B cell (primary cell): ENCODE measurements at regions not wholly inside any gene's neighbourhood (a gene's known extent, or its start where the extent isn't known, plus 50 kb on each side); places are given as distances from the start of the nearest gene placed in this dataset.

Experiments used
- ATAC-seq: fragments of 200-7000 bp; cut with Tn5 transposase; one replicate; pipeline ENCODE4 v1.10.0; 2021; ENCODE audit warnings: low read depth, mild to moderate bottlenecking, moderate number of reproducible peaks, moderate library complexity
- CTCF ChIA-PET: fragments of 350-600 bp; sonication (Branson Sonifier 250); formaldehyde crosslinking; loops from one replicate; lab custom pipeline; 2021; ENCODE audit warnings: antibody characterized with exemption, inconsistent platforms; lab: Charles Lee
- POLR2A ChIA-PET: fragments of 350-600 bp; sonication (Branson Sonifier 250); formaldehyde crosslinking; loops from one replicate; lab custom pipeline; 2021; ENCODE audit warnings: antibody characterized with exemption; lab: Charles Lee
- DNase-seq: peaks from one replicate; pipeline ENCODE4 v3.0.0; 2013
- H2AFZ ChIP-seq: 2 replicates; pipeline ENCODE4 v1.6.1; 2012; ENCODE audit warnings: mild to moderate bottlenecking, low read depth, low read length; ENCODE audit not compliant: insufficient read depth, poor library complexity, severe bottlenecking
- H3K27ac ChIP-seq, 2 donors: 1 replicate in 1 of 2; 2 replicates in 1 of 2; pipeline ENCODE4 v1.5.1; 2012 to 2013; ENCODE audit warnings: low read length in 2 of 2, mild to moderate bottlenecking in 2 of 2, moderate library complexity in 1 of 2
- H3K27me3 ChIP-seq, 4 experiments: fragments of 200-600 bp in 1 of 4; sonication (generic) in 1 of 4; replicated peaks in 1 of 4; 1 replicate in 2 of 4; 2 replicates in 2 of 4; pipeline versions ENCODE4 v1.6.1 to v1.7.0; 2013 to 2016; ENCODE audit warnings: low read length in 3 of 4, mild to moderate bottlenecking in 2 of 4, mixed read lengths in 1 of 4, moderate library complexity in 1 of 4; ENCODE audit not compliant: insufficient read depth in 4 of 4, control insufficient read depth in 3 of 4; ENCODE audit errors: control extremely low read depth in 1 of 4
- H3K36me3 ChIP-seq, 2 experiments: replicated peaks in 1 of 2; 1 replicate in 1 of 2; 2 replicates in 1 of 2; pipeline versions ENCODE4 v1.6.1 to v1.7.1; 2013; ENCODE audit warnings: low read length in 1 of 2; ENCODE audit not compliant: insufficient read depth in 2 of 2, control insufficient read depth in 1 of 2; ENCODE audit errors: control extremely low read depth in 1 of 2, extremely low read depth in 1 of 2
- H3K4me1 ChIP-seq, 2 donors: fragments of 200-600 bp in 1 of 2; sonication (generic) in 1 of 2; 1 replicate in 1 of 2; 2 replicates in 1 of 2; pipeline versions ENCODE4 v1.5.1 to v1.6.1; 2013 to 2017; ENCODE audit warnings: low read length in 2 of 2; ENCODE audit not compliant: control insufficient read depth in 2 of 2, insufficient read depth in 2 of 2
- H3K4me2 ChIP-seq: replicated peaks from 2 replicates; pipeline ENCODE3; 2012; ENCODE audit warnings: mild to moderate bottlenecking, low read depth, low read length; ENCODE audit not compliant: poor library complexity, severe bottlenecking
- H3K4me3 ChIP-seq, 5 experiments: fragments of 200-600 bp in 1 of 5; sonication (generic) in 1 of 5; 1 replicate in 3 of 5; 2 replicates in 2 of 5; pipeline versions ENCODE4 v1.5.1 to v1.7.0; 2011 to 2016; ENCODE audit warnings: low read length in 4 of 5, mild to moderate bottlenecking in 4 of 5, low read depth in 2 of 5, control low read depth in 1 of 5, moderate library complexity in 1 of 5; ENCODE audit not compliant: insufficient read depth in 1 of 5; ENCODE audit errors: control extremely low read depth in 1 of 5, extremely low read depth in 1 of 5
- H3K79me2 ChIP-seq: fragments of 200-600 bp; sonication (generic); one replicate; pipeline ENCODE4 v1.6.0; 2016; ENCODE audit warnings: low read length; ENCODE audit not compliant: control insufficient read depth, insufficient read depth
- H3K9ac ChIP-seq: fragments of 200-600 bp; sonication (generic); 2 replicates; pipeline ENCODE4 v1.6.1; 2017; ENCODE audit warnings: mild to moderate bottlenecking, low read length, moderate library complexity
- H3K9me3 ChIP-seq, 3 donors: one replicate each; pipeline versions ENCODE4 v1.6.1 to v1.7.1; 2013; ENCODE audit warnings: low read length in 2 of 3; ENCODE audit not compliant: control insufficient read depth in 2 of 3, insufficient read depth in 1 of 3; ENCODE audit errors: control extremely low read depth in 1 of 3
- H4K20me1 ChIP-seq: 2 replicates; pipeline ENCODE4 v1.6.0; 2012; ENCODE audit warnings: mild to moderate bottlenecking, low read length; ENCODE audit not compliant: insufficient read depth, control insufficient read depth, poor library complexity, severe bottlenecking
- H3K27ac Mint-ChIP-seq: one replicate; pipeline ENCODE4 v1.8.0; 2021; ENCODE audit warnings: mixed read lengths
- H3K27me3 Mint-ChIP-seq: one replicate; pipeline ENCODE4 v1.8.0; 2021; ENCODE audit warnings: mixed read lengths
- H3K4me1 Mint-ChIP-seq: one replicate; pipeline ENCODE4 v1.8.0; 2021; ENCODE audit warnings: mixed read lengths
- H3K4me3 Mint-ChIP-seq: one replicate; pipeline ENCODE4 v1.8.0; 2021; ENCODE audit warnings: mixed read lengths
- H3K9me3 Mint-ChIP-seq: one replicate; pipeline ENCODE4 v1.8.0; 2022; ENCODE audit warnings: mixed read lengths; ENCODE audit not compliant: insufficient read depth
- CTCF ChIP-seq: fragments of 200-600 bp; IDR thresholded peaks from one replicate; pipeline ENCODE4 v1.8.0; 2022; ENCODE audit warnings: antibody characterized with exemption, mild to moderate bottlenecking
- EZH2 ChIP-seq: IDR thresholded peaks from 2 replicates; pipeline ENCODE4 v1.6.1; 2012; ENCODE audit warnings: borderline replicate concordance, low read depth, mild to moderate bottlenecking, moderate library complexity, low read length; ENCODE audit not compliant: insufficient read depth, poor library complexity, severe bottlenecking
- WGBS: methylation state at CpG from one replicate; pipeline ENCODE4 v1.1.5; 2013; ENCODE audit warnings: missing lambda C conversion rate; ENCODE audit not compliant: insufficient coverage; 5-methylcytosine and 5-hydroxymethylcytosine counted together
- intact Hi-C: fragments of 100-400 bp; cut with micrococcal nuclease; formaldehyde crosslinking; loops from one replicate; pipeline ENCODE4 v1.10.0; 2022

GRCh38 chr3:72678867-72679266 is 169.4 kb downstream of the SHQ1 start:
- H3K4me3 Mint-ChIP-seq, result no peak overlapping the region
- H3K4me1 Mint-ChIP-seq, result peaks cover 6% of the 10 kb centered on the region
- ATAC-seq, result no peak
- Histone ChIP-seq H3K4me3 (no peak overlapping the region), H3K9ac (no peak overlapping the region), H3K4me1 (peaks cover 0 to 5% of the 10 kb centered on the region in 2 donors), H3K79me2 (no peaks in the 10 kb centered on the region), H3K4me2 (no peak overlapping the region), H3K27ac (no peak overlapping the region), H3K27me3 (peaks cover 0 to 15% (median 7%) of the 10 kb centered on the region in 4 experiments), H3K36me3 (no peaks in the 10 kb centered on the region), H3K9me3 (peaks cover 0 to 11% (median 0%) of the 10 kb centered on the region in 3 donors), H2AFZ (no peak overlapping the region), H4K20me1 (no peaks in the 10 kb centered on the region)
- CTCF ChIA-PET, result no interaction called here
- DNase-seq, result no peak
- TF ChIP-seq CTCF (no peak), EZH2 (no peak)
- 96% methylated on average over 2 of the region's 6 CpGs for WGBS
- H3K27me3 Mint-ChIP-seq, result peaks cover 19% of the 10 kb centered on the region
- intact Hi-C loops, result no loop called here
- H3K27ac Mint-ChIP-seq, result no peak overlapping the region
- no peaks in the 10 kb centered on the region for H3K9me3 Mint-ChIP-seq
- POLR2A ChIA-PET, result no interaction called here

- H3K4me3 ChIP-seq, result no peak overlapping the region
- no peaks in the 10 kb centered on the region for H3K36me3 ChIP-seq
- peaks cover 0 to 15% (median 7%) of the 10 kb centered on the region in 4 experiments for H3K27me3 ChIP-seq
- no peak for ATAC-seq
- no peak overlapping the region for H2AFZ ChIP-seq
- H4K20me1 ChIP-seq, result no peaks in the 10 kb centered on the region
- Mint-ChIP-seq H3K9me3 (no peaks in the 10 kb centered on the region), H3K4me3 (no peak overlapping the region), H3K27me3 (peaks cover 19% of the 10 kb centered on the region), H3K27ac (no peak overlapping the region), H3K4me1 (peaks cover 9% of the 10 kb centered on the region)
- intact Hi-C loops, result no loop called here
- ChIA-PET POLR2A (no interaction called here), CTCF (no interaction called here)
- H3K27ac ChIP-seq, result no peak overlapping the region
- WGBS, result 73% methylated on average over 2 of the region's 3 CpGs
- H3K9ac ChIP-seq, result no peak overlapping the region
- peaks cover 3 to 8% of the 10 kb centered on the region in 2 donors for H3K4me1 ChIP-seq
- H3K9me3 ChIP-seq, result peaks cover 0 to 11% (median 0%) of the 10 kb centered on the region in 3 donors
- DNase-seq, result no peak
- H3K79me2 ChIP-seq, result no peaks in the 10 kb centered on the region
- TF ChIP-seq CTCF, result no peak
- no peak for TF ChIP-seq EZH2
- H3K4me2 ChIP-seq, result no peak overlapping the region
Observed at GRCh38 chr3:72678380-72678779, 169.9 kb downstream of the SHQ1 start.
